Thymus (tissue), 11 donors: ENCODE measurements at regions not wholly inside any gene's neighbourhood (a gene's known extent, or its start where the extent isn't known, plus 50 kb on each side); places are given as distances from the start of the nearest gene placed in this dataset.
"Not testable (repeated sequence)": the region's sequence is repeated elsewhere in the genome, so short reads cannot be mapped to it uniquely, and the experiment has no call there.

Source experiments
- DNase-seq, 9 donors: peaks; one replicate each; pipeline ENCODE4 v3.0.0-alpha.2; 2013; ENCODE audit warnings: low spot score in 9 of 9, low read depth in 6 of 9, missing footprints in 1 of 9
- H3K27ac ChIP-seq, 2 donors: one replicate each; pipeline ENCODE4 v1.5.1; 2013; ENCODE audit warnings: control low read depth in 1 of 2, low read depth in 1 of 2, low read length in 1 of 2, mild to moderate bottlenecking in 1 of 2, moderate library complexity in 1 of 2
- H3K27me3 ChIP-seq, 2 donors: one replicate each; pipeline ENCODE4 v1.5.1; 2013; ENCODE audit warnings: low read length in 1 of 2; ENCODE audit not compliant: control insufficient read depth in 2 of 2, insufficient read depth in 1 of 2
- H3K36me3 ChIP-seq, 2 donors: one replicate each; pipeline ENCODE4 v1.5.1; 2013; ENCODE audit warnings: low read length in 1 of 2, mild to moderate bottlenecking in 1 of 2, moderate library complexity in 1 of 2; ENCODE audit not compliant: control insufficient read depth in 2 of 2, insufficient read depth in 2 of 2
- H3K4me1 ChIP-seq, 2 donors: one replicate each; pipeline ENCODE4 v1.5.1; 2013; ENCODE audit warnings: low read length in 2 of 2; ENCODE audit not compliant: control insufficient read depth in 2 of 2, insufficient read depth in 2 of 2
- H3K4me3 ChIP-seq, 2 donors: one replicate each; pipeline ENCODE4 v1.5.1; 2013; ENCODE audit warnings: low read length in 2 of 2, control low read depth in 1 of 2, mild to moderate bottlenecking in 1 of 2
- H3K9me3 ChIP-seq, 2 donors: one replicate each; pipeline ENCODE4 v1.5.1; 2013; ENCODE audit warnings: low read length in 1 of 2, mild to moderate bottlenecking in 1 of 2; ENCODE audit not compliant: control insufficient read depth in 2 of 2, insufficient read depth in 1 of 2
- WGBS: extraction: QIAGEN DNeasy Blood & Tissue Kit; methylation state at CpG from one replicate; pipeline ENCODE4 v1.1.7; 2013; 5-methylcytosine and 5-hydroxymethylcytosine counted together
- donor health status: healthy.

GRCh38 chr12:111117017-111117416 is 196.6 kb upstream of the MYL2 start:
- no peak overlapping the region for H3K4me3 ChIP-seq
- peaks cover 0 to 3% of the 10 kb centered on the region in 2 donors for H3K27me3 ChIP-seq
- H3K36me3 ChIP-seq = no peaks in the 10 kb centered on the region
- DNase-seq = no peak
- no peaks in the 10 kb centered on the region for H3K9me3 ChIP-seq
- 99% methylated on average over 1 of the region's 1 CpG for WGBS
- H3K27ac ChIP-seq = no peak overlapping the region
- peaks cover 0 to 5% of the 10 kb centered on the region in 2 donors for H3K4me1 ChIP-seq

DNA sequence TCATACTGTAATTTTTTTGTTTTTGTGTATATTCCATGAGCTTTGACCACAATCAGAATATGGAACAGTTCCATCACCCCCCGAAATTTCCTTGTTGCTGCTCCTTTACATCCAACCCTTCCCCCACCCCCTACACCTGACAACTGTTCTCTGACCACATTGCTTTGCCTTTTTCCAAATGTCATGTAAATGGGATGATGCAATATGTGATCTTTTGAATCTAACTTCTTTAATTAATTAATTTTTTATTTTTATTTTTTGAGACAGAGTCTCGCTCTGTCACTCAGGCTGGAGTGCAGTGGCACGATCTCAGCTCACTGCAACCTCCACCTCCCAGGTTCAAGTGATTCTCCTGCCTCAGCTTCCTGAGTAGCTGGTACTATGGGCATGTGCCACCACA is 192.9 kb upstream of the MYL2 start:
- not testable (repeated sequence) for H3K27me3 ChIP-seq
- H3K4me1 ChIP-seq = peaks cover 0 to 14% of the 10 kb centered on the region in 2 donors

GRCh38 chr12:111112311-111113098 is 192.1 kb upstream of the MYL2 start:
- DNase-seq = no peak
- H3K27ac ChIP-seq = no peak overlapping the region
- H3K27me3 ChIP-seq = no peaks in the 10 kb centered on the region
- 80% methylated on average over 14 of the region's 14 CpGs for WGBS
- no peaks in the 10 kb centered on the region for H3K9me3 ChIP-seq
- H3K36me3 ChIP-seq = no peaks in the 10 kb centered on the region
- peaks cover 0 to 14% of the 10 kb centered on the region in 2 donors for H3K4me1 ChIP-seq
- H3K4me3 ChIP-seq = no peak overlapping the region

More for the DNA sequence above, 192.9 kb upstream of the MYL2 start:
- not testable (repeated sequence) for H3K4me3 ChIP-seq, H3K36me3 ChIP-seq, H3K9me3 ChIP-seq, DNase-seq, H3K27ac ChIP-seq
- 92% methylated on average over 3 of the region's 3 CpGs for WGBS

GRCh38 chr12:111111681-111112080 is 191.3 kb upstream of the MYL2 start:
- Histone ChIP-seq H3K36me3 (no peaks in the 10 kb centered on the region), H3K4me1 (peaks cover 0 to 14% of the 10 kb centered on the region in 2 donors), H3K27ac (no peak overlapping the region), H3K4me3 (no peak overlapping the region), H3K9me3 (no peaks in the 10 kb centered on the region), H3K27me3 (no peaks in the 10 kb centered on the region)
- peak in 1 of 9 donors; percentile 34 for DNase-seq
- WGBS = 2% methylated on average over 4 of the region's 4 CpGs

DNA sequence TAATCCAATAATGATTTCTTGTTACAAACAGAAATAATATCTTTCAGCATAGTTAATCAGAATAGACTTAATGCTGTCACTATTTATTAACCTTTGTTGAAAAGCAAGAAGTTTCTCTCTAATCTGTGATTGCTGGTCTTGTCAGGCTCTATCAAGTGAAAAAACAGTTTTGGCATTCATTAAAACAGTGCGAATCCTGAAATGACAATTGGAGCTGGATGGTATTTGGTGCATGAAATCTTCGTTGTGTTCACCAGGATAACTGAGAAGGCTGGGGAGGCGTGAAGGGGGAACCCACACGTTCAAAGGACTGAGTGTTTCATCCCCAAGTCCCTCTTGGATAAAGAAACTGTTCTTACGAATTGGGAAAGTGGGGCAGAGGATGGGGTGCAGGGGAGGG is 190.2 kb upstream of the MYL2 start:
- 89% methylated on average over 5 of the region's 5 CpGs for WGBS
- no peak overlapping the region for H3K27ac ChIP-seq
- no peaks in the 10 kb centered on the region for H3K27me3 ChIP-seq
- no peaks in the 10 kb centered on the region for H3K9me3 ChIP-seq
- H3K4me3 ChIP-seq = no peak overlapping the region
- no peaks in the 10 kb centered on the region for H3K36me3 ChIP-seq
- H3K4me1 ChIP-seq = peaks cover 0 to 14% of the 10 kb centered on the region in 2 donors
- DNase-seq = no peak

DNA sequence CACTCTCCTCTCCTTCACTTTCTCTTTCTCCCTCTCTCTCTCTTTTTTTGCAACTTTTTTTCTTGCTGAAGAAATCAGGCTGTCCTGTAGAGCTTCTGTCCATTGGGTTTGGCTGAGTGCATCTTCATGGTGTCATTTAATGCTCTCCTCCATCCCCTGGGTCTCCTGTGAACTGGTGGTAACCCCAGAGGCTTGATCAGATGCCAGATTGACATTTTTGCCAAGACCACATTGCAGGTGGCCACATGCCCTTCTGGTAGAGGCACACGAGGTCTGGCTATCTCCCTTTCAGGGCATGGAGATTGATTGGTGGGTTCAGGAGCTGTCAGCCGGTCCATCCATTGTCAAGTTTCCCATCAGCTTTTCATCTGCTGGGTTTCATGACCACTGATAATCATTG is 188.3 kb upstream of the MYL2 start:
- H3K4me3 ChIP-seq = no peak overlapping the region
- H3K27me3 ChIP-seq = no peaks in the 10 kb centered on the region
- no peaks in the 10 kb centered on the region for H3K36me3 ChIP-seq
- H3K27ac ChIP-seq = no peak overlapping the region
- no peak for DNase-seq
- no peaks in the 10 kb centered on the region for H3K9me3 ChIP-seq
- peaks cover 0 to 14% of the 10 kb centered on the region in 2 donors for H3K4me1 ChIP-seq
- 78% methylated on average over 2 of the region's 2 CpGs for WGBS

- 92% methylated on average over 6 of the region's 6 CpGs for WGBS
- H3K27ac ChIP-seq = no peak overlapping the region
- no peaks in the 10 kb centered on the region for H3K27me3 ChIP-seq
- no peaks in the 10 kb centered on the region for H3K36me3 ChIP-seq
- H3K9me3 ChIP-seq = no peaks in the 10 kb centered on the region
- no peak for DNase-seq
- peaks cover 0 to 14% of the 10 kb centered on the region in 2 donors for H3K4me1 ChIP-seq
- no peak overlapping the region for H3K4me3 ChIP-seq
Measured at GRCh38 chr12:111107392-111108178, 187.2 kb upstream of the MYL2 start.

- no peak overlapping the region for H3K4me3 ChIP-seq
- no peaks in the 10 kb centered on the region for H3K36me3 ChIP-seq
- no peaks in the 10 kb centered on the region for H3K9me3 ChIP-seq
- H3K27ac ChIP-seq = no peak overlapping the region
- DNase-seq = no peak
- WGBS = 95% methylated on average over 6 of the region's 6 CpGs
- H3K27me3 ChIP-seq = no peaks in the 10 kb centered on the region
- peaks cover 6 to 12% of the 10 kb centered on the region in 2 donors for H3K4me1 ChIP-seq
Measured at GRCh38 chr12:111105294-111105693, 184.9 kb upstream of the MYL2 start.

- 95% methylated on average over 2 of the region's 2 CpGs for WGBS
- no peaks in the 10 kb centered on the region for H3K36me3 ChIP-seq
Measured at GRCh38 chr12:111103583-111103982, 183.2 kb upstream of the MYL2 start.

More at GRCh38 chr12:111103583-111103982, 183.2 kb upstream of the MYL2 start:
- H3K4me3 ChIP-seq = no peak overlapping the region
- H3K27ac ChIP-seq = no peak overlapping the region
- DNase-seq = no peak
- H3K27me3 ChIP-seq = no peaks in the 10 kb centered on the region
- H3K9me3 ChIP-seq = no peaks in the 10 kb centered on the region
- H3K4me1 ChIP-seq = peaks cover 10 to 24% of the 10 kb centered on the region in 2 donors
